ENCODE measurements at regions not wholly inside any gene's neighbourhood (a gene's known extent, or its start where the extent isn't known, plus 50 kb on each side); places are given as distances from the start of the nearest gene placed in this dataset.

DNA sequence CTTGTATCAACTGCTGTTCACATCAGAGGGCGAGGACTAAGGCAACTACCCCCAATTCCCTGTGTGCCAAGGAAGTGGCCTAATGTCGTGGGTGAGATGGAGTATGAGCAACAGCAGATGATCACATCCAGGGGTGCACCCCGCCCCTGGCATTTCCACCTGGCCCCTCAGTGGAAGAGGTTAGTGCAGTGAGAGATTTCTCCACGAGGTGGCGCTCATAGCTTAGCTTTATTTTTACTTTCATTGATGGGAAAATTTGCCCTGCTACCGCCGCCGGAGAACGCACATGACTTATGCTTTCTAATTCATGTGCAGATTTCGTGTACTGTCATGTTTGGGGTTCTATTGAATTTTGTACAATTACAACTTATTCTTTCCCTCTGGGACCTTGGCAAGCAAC lies 470.6 kb upstream of the MEX3C start:
- TF ChIP-seq, protein P1, sequence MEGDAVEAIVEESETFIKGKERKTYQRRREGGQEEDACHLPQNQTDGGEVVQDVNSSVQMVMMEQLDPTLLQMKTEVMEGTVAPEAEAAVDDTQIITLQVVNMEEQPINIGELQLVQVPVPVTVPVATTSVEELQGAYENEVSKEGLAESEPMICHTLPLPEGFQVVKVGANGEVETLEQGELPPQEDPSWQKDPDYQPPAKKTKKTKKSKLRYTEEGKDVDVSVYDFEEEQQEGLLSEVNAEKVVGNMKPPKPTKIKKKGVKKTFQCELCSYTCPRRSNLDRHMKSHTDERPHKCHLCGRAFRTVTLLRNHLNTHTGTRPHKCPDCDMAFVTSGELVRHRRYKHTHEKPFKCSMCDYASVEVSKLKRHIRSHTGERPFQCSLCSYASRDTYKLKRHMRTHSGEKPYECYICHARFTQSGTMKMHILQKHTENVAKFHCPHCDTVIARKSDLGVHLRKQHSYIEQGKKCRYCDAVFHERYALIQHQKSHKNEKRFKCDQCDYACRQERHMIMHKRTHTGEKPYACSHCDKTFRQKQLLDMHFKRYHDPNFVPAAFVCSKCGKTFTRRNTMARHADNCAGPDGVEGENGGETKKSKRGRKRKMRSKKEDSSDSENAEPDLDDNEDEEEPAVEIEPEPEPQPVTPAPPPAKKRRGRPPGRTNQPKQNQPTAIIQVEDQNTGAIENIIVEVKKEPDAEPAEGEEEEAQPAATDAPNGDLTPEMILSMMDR (IDR thresholded peaks at IDR 0.05; ENCODE audit: borderline replicate concordance, extremely low read depth, low read length, poor library complexity, severe bottlenecking), result peak; percentile 87
- no peak for TF ChIP-seq EZH2 (IDR thresholded peaks at IDR 0.05; ENCODE audit: borderline replicate concordance, low read depth, low read length, severe bottlenecking)
